B cell (primary cell): ENCODE measurements at regions not wholly inside any gene's neighbourhood (a gene's known extent, or its start where the extent isn't known, plus 50 kb on each side); places are given as distances from the start of the nearest gene placed in this dataset.

ENCODE experiments used
- EZH2 ChIP-seq: IDR thresholded peaks from 2 replicates; pipeline ENCODE4 v1.6.1; 2012; ENCODE audit warnings: borderline replicate concordance, low read depth, mild to moderate bottlenecking, moderate library complexity, low read length; ENCODE audit not compliant: insufficient read depth, poor library complexity, severe bottlenecking
- TF ChIP-seq, protein P1 (sequence below): fragments of 200-600 bp; IDR thresholded peaks from one replicate; pipeline ENCODE4 v1.8.0; 2022; ENCODE audit warnings: antibody characterized with exemption, mild to moderate bottlenecking

DNA sequence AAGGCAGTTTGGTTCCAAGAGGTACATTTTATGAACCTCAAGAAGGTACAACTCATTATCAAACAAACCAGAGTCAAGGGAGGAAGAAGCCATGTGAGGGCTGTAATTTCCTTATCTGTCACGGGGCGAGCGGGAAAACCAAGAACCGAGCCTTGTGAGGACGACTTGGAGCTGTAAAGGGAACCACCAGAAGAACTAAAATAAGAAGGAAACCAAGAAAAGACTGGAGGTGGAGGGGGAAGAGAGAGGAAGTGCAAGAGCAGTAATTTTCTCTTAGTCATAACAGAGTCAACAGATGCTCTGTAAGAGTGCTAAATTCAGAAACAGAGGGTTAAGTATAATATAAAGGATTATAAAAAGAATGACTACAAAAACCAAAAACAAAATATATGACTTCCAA, 127.1 kb downstream of the DIRAS2 start:
- TF ChIP-seq, protein P1, sequence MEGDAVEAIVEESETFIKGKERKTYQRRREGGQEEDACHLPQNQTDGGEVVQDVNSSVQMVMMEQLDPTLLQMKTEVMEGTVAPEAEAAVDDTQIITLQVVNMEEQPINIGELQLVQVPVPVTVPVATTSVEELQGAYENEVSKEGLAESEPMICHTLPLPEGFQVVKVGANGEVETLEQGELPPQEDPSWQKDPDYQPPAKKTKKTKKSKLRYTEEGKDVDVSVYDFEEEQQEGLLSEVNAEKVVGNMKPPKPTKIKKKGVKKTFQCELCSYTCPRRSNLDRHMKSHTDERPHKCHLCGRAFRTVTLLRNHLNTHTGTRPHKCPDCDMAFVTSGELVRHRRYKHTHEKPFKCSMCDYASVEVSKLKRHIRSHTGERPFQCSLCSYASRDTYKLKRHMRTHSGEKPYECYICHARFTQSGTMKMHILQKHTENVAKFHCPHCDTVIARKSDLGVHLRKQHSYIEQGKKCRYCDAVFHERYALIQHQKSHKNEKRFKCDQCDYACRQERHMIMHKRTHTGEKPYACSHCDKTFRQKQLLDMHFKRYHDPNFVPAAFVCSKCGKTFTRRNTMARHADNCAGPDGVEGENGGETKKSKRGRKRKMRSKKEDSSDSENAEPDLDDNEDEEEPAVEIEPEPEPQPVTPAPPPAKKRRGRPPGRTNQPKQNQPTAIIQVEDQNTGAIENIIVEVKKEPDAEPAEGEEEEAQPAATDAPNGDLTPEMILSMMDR: no peak
- TF ChIP-seq EZH2: no peak
